ENCODE measurements at regions not wholly inside any gene's neighbourhood (a gene's known extent, or its start where the extent isn't known, plus 50 kb on each side); places are given as distances from the start of the nearest gene placed in this dataset.
"Not testable (repeated sequence)": the region's sequence is repeated elsewhere in the genome, so short reads cannot be mapped to it uniquely, and the experiment has no call there.

DNA sequence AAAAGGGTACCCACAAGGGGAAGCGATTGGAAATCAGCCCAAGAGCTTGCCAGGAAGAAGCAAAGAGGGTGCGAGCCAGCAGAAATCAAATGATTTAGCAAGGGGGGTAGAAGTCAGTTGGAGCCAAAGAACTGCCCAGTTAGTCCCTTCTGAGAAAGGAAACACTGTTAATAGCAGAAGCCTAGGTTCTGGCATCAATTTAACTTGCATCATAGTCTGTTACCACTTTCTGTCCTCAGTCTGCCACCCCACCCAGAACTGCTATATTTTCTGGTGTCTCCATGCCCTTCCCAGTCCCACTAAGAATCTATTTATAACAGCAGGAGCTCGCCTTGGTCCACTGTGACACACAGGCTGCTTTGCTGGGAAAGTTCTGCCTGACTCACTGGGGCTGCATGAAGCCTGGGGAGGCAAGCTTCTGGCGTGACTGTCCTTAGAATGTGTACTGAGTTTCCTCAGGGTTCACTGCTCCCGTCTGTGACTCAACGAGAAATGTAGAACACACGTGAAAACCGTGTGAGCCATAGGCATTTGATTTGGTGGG, 157.8 kb upstream of the TTC29 start:
- Histone ChIP-seq H3K27ac (no peak overlapping the region), H3K4me1 (no peaks in the 10 kb centered on the region), H3K27me3 (no peaks in the 10 kb centered on the region), H3K36me3 (no peaks in the 10 kb centered on the region), H3K4me3 (no peak overlapping the region), H3K9me3 (no peaks in the 10 kb centered on the region)
- intact Hi-C loops (cut with DNase I), result no loop called here
- ATAC-seq, result peak; percentile 86
- DNase-seq, result no peak
- TF ChIP-seq, protein P1, sequence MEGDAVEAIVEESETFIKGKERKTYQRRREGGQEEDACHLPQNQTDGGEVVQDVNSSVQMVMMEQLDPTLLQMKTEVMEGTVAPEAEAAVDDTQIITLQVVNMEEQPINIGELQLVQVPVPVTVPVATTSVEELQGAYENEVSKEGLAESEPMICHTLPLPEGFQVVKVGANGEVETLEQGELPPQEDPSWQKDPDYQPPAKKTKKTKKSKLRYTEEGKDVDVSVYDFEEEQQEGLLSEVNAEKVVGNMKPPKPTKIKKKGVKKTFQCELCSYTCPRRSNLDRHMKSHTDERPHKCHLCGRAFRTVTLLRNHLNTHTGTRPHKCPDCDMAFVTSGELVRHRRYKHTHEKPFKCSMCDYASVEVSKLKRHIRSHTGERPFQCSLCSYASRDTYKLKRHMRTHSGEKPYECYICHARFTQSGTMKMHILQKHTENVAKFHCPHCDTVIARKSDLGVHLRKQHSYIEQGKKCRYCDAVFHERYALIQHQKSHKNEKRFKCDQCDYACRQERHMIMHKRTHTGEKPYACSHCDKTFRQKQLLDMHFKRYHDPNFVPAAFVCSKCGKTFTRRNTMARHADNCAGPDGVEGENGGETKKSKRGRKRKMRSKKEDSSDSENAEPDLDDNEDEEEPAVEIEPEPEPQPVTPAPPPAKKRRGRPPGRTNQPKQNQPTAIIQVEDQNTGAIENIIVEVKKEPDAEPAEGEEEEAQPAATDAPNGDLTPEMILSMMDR (IDR thresholded peaks at IDR 0.05), result no peak

DNA sequence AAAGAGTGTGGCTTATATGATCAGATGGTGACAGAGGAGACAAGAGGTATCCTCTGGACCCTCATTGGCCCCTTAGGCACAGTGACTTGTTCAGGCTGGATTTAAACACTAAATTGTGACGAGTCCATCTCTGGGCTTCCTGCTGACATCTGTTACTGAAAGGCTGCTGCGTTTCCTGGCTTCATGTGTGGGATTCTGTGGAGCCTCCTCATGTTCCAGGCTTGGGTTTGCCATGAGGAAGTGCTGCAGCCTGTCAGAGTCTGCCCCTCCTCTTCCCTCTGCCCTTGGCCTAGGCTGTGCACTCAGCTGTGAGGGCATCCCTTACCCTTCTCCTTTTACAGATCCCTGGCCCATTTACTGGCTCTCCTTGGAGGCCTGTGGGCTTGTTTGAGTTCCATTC, 159.1 kb upstream of the TTC29 start:
- H3K4me3 ChIP-seq, result no peak overlapping the region
- intact Hi-C loops (cut with DNase I), result no loop called here
- no peak overlapping the region for H3K27ac ChIP-seq
- H3K9me3 ChIP-seq, result no peaks in the 10 kb centered on the region
- ATAC-seq (no peak), DNase-seq (no peak)
- no peaks in the 10 kb centered on the region for H3K36me3 ChIP-seq
- no peaks in the 10 kb centered on the region for H3K4me1 ChIP-seq
- TF ChIP-seq, protein P1 (IDR thresholded peaks at IDR 0.05), result no peak
- H3K27me3 ChIP-seq, result no peaks in the 10 kb centered on the region

DNA sequence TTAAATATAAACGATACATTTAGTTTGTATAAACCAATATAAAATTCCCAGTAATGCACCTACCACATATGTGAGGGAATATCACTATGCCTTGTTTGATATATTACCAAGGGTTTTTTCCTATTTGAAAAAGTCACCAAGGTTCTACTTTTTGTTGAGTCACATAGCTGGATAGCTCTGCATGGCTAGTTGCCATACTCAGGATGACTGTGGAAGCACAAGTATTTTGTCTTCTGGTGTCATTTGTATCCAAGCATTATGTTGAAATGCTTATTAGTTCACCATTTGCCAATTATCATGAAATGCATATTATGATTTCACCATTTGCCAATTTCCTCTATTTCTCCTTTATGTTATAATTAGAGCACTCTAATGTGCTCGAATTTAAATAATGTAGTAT, 162.7 kb upstream of the TTC29 start:
- Histone ChIP-seq H3K36me3 (no peaks in the 10 kb centered on the region), H3K27ac (no peak overlapping the region), H3K4me3 (no peak overlapping the region), H3K4me1 (no peaks in the 10 kb centered on the region), H3K27me3 (no peaks in the 10 kb centered on the region), H3K9me3 (no peaks in the 10 kb centered on the region)
- TF ChIP-seq, protein P1 (IDR thresholded peaks at IDR 0.05), result no peak
- DNase-seq (no peak), ATAC-seq (no peak)
- intact Hi-C loops (cut with DNase I), result no loop called here

DNA sequence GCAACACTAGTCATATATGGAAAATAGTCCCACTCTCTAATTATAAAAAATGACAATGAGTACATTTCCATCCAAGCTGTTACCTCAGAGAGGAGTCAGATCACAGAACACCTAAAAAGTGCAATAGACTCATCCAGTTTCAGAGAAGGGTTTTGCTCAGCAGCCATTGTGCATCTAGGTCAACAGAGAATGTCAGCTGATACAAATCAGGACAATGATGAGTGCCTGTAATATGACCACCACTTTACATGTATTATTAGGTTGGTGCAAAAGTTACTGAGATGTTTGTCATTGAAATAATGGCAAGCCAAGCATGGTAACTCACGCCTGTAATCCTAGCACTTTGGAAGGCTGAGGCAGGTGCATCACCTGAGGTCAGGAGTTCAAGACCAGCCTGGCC, 164.1 kb upstream of the TTC29 start:
- TF ChIP-seq, protein P1 (IDR thresholded peaks at IDR 0.05), result no peak
- Histone ChIP-seq H3K27ac (no peak overlapping the region), H3K4me1 (no peaks in the 10 kb centered on the region), H3K27me3 (no peaks in the 10 kb centered on the region), H3K9me3 (no peaks in the 10 kb centered on the region), H3K36me3 (no peaks in the 10 kb centered on the region), H3K4me3 (no peak overlapping the region)
- ATAC-seq, result no peak
- no peak for DNase-seq
- intact Hi-C loops (cut with DNase I), result loop anchor here in 1 of 2 donors (10.0 kb wide), 1 partner anchor 475 kb away; no protein-coding TSS in a partner anchor

DNA sequence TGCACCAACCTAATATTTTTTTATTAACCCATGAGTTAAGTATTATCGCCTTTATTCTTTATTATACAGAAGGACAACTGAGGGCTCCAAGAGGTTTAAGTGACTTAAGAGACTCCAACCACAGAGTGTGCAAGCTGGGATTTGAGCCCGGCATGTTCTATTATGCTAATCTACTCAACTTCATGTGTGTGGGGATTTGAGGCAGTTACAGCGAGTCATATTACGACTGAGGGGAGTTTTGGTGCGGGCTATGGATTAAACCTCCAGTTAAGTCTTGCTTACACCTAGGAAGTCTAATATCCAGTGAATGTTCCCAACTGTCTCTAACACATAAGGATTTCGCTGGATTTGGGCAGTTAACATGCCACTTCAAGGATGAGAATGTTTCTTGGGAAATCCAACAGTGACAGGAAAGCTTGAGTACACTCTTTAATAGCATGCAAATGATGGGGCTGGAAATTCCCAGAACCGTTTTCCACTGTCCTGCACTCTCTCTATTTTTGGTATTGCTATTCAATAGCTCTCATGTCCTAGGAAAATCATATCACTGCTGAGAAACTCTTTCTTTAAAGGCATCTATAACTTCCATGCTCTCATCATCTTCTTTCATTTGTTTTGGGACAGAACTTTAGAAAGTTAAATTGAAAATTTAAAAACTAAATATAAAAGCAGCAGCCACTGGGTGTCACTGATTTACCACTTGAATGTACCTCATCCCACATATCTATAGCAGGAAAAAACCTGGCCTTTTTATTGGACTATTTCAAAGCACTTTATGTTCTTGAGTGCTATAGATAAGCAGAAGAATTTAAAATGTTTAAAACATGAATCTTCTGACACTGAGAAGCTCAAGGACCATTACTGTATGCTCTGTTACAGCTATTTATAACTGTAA, 165.1 kb upstream of the TTC29 start:
- no peaks in the 10 kb centered on the region for H3K27me3 ChIP-seq
- intact Hi-C loops (cut with DNase I), result loop anchor here in 1 of 2 donors (10.0 kb wide), 1 partner anchor 474 kb away; no protein-coding TSS in a partner anchor
- H3K36me3 ChIP-seq, result no peaks in the 10 kb centered on the region
- peak in 1 of 4 donors; percentile 34 for DNase-seq
- H3K4me3 ChIP-seq, result no peak overlapping the region
- H3K4me1 ChIP-seq, result no peaks in the 10 kb centered on the region
- H3K9me3 ChIP-seq, result no peaks in the 10 kb centered on the region
- no peak overlapping the region for H3K27ac ChIP-seq
- peak; percentile 43 for ATAC-seq
- TF ChIP-seq, protein P1 (IDR thresholded peaks at IDR 0.05), result no peak

DNA sequence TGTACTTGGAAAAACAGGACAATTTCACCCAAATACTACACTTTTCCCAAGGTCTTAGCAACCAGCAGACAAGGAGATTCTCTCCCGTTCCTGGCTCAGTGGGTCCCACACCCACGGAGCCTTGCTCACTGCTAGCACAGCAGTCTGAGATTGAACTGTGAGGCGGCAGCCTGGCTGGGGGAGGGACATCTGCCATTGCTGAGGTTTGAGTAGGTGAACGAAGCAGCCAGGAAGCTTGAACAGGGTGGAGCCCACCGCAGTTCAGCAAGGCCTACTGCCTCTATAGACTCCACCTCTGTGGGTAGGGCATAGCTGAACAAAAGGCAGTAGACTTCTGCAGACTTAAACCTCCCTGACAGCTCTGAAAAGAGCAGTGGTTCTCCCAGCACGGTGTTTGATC, 166.5 kb upstream of the TTC29 start:
- not testable (repeated sequence) for H3K4me1 ChIP-seq, H3K4me3 ChIP-seq, H3K9me3 ChIP-seq, H3K27ac ChIP-seq, H3K36me3 ChIP-seq, H3K27me3 ChIP-seq, DNase-seq, ATAC-seq
- intact Hi-C loops (cut with DNase I), result loop anchor here in 1 of 2 donors (10.0 kb wide), 1 partner anchor 473 kb away; no protein-coding TSS in a partner anchor

Measured in left lung (tissue), 4 donors.